Kidney (tissue), 13 donors: ENCODE measurements at regions not wholly inside any gene's neighbourhood (a gene's known extent, or its start where the extent isn't known, plus 50 kb on each side); places are given as distances from the start of the nearest gene placed in this dataset.

Source experiments
- DNase-seq, 5 donors: peaks; one replicate each; pipeline ENCODE4 v3.0.0-alpha.2; 2013 to 2020
- FAIRE-seq: peaks from 2 replicates; lab custom pipeline; 2012; peaks lifted over from hg19 to GRCh38; lab: Jason Lieb, UNC
- H3K27ac ChIP-seq, 2 donors: one replicate each; pipeline ENCODE4 v1.7.0; 2013; ENCODE audit warnings: low read depth in 2 of 2, low read length in 2 of 2, inconsistent platforms in 1 of 2
- H3K27me3 ChIP-seq: one replicate; pipeline ENCODE4 v1.7.1; 2013; ENCODE audit warnings: low read length, inconsistent platforms; ENCODE audit not compliant: control insufficient read depth, insufficient read depth
- H3K36me3 ChIP-seq, 3 donors: one replicate each; pipeline versions ENCODE4 v1.7.0 to v1.7.1; 2013; ENCODE audit warnings: low read length in 3 of 3, control low read depth in 1 of 3, inconsistent platforms in 1 of 3; ENCODE audit not compliant: insufficient read depth in 3 of 3, control insufficient read depth in 2 of 3
- H3K4me1 ChIP-seq, 3 donors: one replicate each; pipeline versions ENCODE4 v1.7.0 to v1.7.1; 2013; ENCODE audit warnings: low read length in 3 of 3, inconsistent platforms in 1 of 3, low read depth in 1 of 3; ENCODE audit not compliant: control insufficient read depth in 2 of 3, insufficient read depth in 2 of 3
- H3K4me3 ChIP-seq, 3 donors: one replicate each; pipeline versions ENCODE4 v1.7.0 to v1.8.1; 2013; ENCODE audit warnings: low read length in 3 of 3, control low read depth in 1 of 3, inconsistent platforms in 1 of 3
- H3K9ac ChIP-seq, 3 donors: one replicate each; pipeline versions ENCODE4 v1.7.0 to v1.7.1; 2013; ENCODE audit warnings: low read length in 3 of 3, control low read depth in 1 of 3, inconsistent platforms in 1 of 3
- H3K9me3 ChIP-seq, 3 donors: one replicate each; pipeline versions ENCODE4 v1.7.0 to v1.7.1; 2013; ENCODE audit warnings: low read length in 3 of 3, control low read depth in 1 of 3, inconsistent platforms in 1 of 3; ENCODE audit not compliant: control insufficient read depth in 2 of 3, insufficient read depth in 1 of 3
- intact Hi-C: fragments of 100-400 bp; cut with DNase I; formaldehyde crosslinking; loops from one replicate; pipeline ENCODE4 v1.11.1; 2022
- TF ChIP-seq, protein P1 (sequence below): IDR thresholded peaks from 3 replicates; pipeline ENCODE4 v1.5.1; 2012; ENCODE audit warnings: mild to moderate bottlenecking, moderate library complexity, borderline replicate concordance; ENCODE audit not compliant: insufficient read depth; ENCODE audit errors: extremely low read depth
- donor health status: control.
- donor health status: control.
- donor health status: control.
- donor health status: control.
- donor health status: control.
- donor health status: DM: yes; HTN: yes; CAD: no.
- donor health status: Normal renal cell carcinoma (clear cell type).

DNA sequence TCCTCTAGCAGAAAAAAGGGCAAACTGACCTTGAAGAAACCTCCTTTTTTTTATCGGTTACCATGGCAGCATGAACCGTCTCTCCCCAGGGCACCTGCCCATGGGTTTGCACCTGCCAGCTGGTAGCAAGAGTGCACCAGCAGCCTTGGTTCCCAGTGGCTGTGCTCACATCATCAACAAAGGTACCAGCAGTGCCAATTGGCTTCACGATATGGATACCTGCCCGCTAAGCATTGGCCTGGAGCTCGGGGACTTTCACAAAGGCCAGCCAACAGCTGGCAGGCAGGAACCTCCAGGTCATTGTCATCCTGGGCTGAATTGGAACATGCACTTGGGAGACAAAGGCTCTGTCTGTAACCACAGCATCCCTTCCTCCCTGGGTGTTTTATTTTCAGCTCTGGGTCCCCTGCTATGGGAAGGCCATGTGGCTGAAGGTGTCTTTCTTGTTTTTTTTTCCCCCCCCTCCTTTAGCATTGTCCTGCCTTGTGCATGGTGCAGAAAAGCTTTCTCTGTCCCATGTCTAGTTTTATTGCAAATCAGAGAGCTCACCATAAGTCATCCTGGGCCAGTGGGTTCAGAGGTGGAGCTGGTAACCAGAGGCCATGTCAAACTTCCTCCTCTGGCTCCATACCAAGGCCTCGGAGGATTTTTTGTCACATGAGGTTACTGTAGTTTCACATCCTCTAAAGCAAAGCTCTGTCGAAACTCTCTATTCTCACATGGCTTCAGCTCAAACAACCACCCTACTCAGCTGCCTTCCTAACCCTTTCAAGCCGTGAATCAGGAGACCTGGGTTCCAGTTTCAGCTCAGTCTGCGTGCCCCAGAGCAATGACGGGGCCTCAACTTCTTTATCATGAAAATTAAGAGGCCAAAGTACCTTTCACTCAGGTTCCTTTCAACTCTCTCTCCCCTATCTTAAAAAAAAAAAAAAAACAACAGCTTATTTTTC is 145.5 kb upstream of the MAP3K1 start:
- Histone ChIP-seq H3K27ac (no peak overlapping the region), H3K27me3 (no peaks in the 10 kb centered on the region), H3K36me3 (no peaks in the 10 kb centered on the region), H3K9me3 (no peaks in the 10 kb centered on the region), H3K9ac (no peak overlapping the region), H3K4me3 (no peak overlapping the region), H3K4me1 (peaks cover 0 to 3% (median 0%) of the 10 kb centered on the region in 3 donors)
- FAIRE-seq (no peak), DNase-seq (peak in 3 of 5 donors; percentile 40 to 71 (median 57))
- TF ChIP-seq, protein P1, sequence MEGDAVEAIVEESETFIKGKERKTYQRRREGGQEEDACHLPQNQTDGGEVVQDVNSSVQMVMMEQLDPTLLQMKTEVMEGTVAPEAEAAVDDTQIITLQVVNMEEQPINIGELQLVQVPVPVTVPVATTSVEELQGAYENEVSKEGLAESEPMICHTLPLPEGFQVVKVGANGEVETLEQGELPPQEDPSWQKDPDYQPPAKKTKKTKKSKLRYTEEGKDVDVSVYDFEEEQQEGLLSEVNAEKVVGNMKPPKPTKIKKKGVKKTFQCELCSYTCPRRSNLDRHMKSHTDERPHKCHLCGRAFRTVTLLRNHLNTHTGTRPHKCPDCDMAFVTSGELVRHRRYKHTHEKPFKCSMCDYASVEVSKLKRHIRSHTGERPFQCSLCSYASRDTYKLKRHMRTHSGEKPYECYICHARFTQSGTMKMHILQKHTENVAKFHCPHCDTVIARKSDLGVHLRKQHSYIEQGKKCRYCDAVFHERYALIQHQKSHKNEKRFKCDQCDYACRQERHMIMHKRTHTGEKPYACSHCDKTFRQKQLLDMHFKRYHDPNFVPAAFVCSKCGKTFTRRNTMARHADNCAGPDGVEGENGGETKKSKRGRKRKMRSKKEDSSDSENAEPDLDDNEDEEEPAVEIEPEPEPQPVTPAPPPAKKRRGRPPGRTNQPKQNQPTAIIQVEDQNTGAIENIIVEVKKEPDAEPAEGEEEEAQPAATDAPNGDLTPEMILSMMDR: no peak
- intact Hi-C loops: no loop called here

GRCh38 chr5:56668996-56669395 is 146.4 kb upstream of the MAP3K1 start:
- intact Hi-C loops: no loop called here
- H3K4me1 ChIP-seq: peaks cover 0 to 3% (median 0%) of the 10 kb centered on the region in 3 donors
- TF ChIP-seq, protein P1: no peak
- H3K4me3 ChIP-seq: no peak overlapping the region
- H3K36me3 ChIP-seq: no peaks in the 10 kb centered on the region
- no peak overlapping the region for H3K27ac ChIP-seq
- no peak for FAIRE-seq
- peak in 1 of 5 donors; percentile 36 for DNase-seq
- no peaks in the 10 kb centered on the region for H3K27me3 ChIP-seq
- H3K9me3 ChIP-seq: no peaks in the 10 kb centered on the region
- H3K9ac ChIP-seq: no peak overlapping the region

DNA sequence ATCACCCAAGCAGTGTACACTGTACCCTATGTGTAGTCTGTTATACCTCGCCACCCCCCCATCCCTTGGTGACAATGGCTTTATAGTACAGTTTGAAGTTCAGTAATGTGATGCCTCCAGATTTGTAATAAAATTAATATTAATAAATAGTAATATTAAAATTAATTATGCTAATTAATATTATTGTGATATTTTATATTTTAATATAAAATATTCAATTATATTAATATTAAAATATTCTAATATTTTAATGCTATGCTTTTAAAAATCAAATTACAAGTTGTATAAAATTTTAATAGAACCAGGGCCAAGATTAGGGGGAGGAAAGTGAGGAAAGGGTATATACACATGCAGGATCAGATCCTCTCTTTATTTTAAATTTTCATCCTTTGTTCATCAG is 147.7 kb upstream of the MAP3K1 start:
- DNase-seq (no peak), FAIRE-seq (peak; percentile 83)
- no peak overlapping the region for H3K27ac ChIP-seq
- no peaks in the 10 kb centered on the region for H3K27me3 ChIP-seq
- H3K9me3 ChIP-seq: no peaks in the 10 kb centered on the region
- H3K4me1 ChIP-seq: peaks cover 0 to 3% (median 0%) of the 10 kb centered on the region in 3 donors
- H3K9ac ChIP-seq: no peak overlapping the region
- no peak overlapping the region for H3K4me3 ChIP-seq
- no peaks in the 10 kb centered on the region for H3K36me3 ChIP-seq
- intact Hi-C loops: no loop called here
- TF ChIP-seq, protein P1: no peak
